Mesothelial cell of epicardium (in vitro differentiated cells): ENCODE measurements at regions not wholly inside any gene's neighbourhood (a gene's known extent, or its start where the extent isn't known, plus 50 kb on each side); places are given as distances from the start of the nearest gene placed in this dataset.
"Not testable (repeated sequence)": the region's sequence is repeated elsewhere in the genome, so short reads cannot be mapped to it uniquely, and the experiment has no call there.

Experiments used
- DNase-seq, 2 experiments: peaks; one replicate each; pipeline ENCODE4 v3.0.0; 2021; ENCODE audit warnings: low spot score in 2 of 2; ENCODE audit not compliant: unreplicated experiment in 2 of 2
- H3K27ac Mint-ChIP-seq: 2 replicates; pipeline ENCODE4 v1.8.0; 2021; ENCODE audit warnings: mixed read lengths
- H3K27me3 Mint-ChIP-seq: 2 replicates; pipeline ENCODE4 v1.8.0; 2021; ENCODE audit warnings: low read depth, mixed read lengths
- H3K36me3 Mint-ChIP-seq: 2 replicates; pipeline ENCODE4 v1.8.0; 2021; ENCODE audit warnings: mixed read lengths
- H3K4me1 Mint-ChIP-seq: 2 replicates; pipeline ENCODE4 v1.8.0; 2021; ENCODE audit warnings: mixed read lengths
- H3K4me3 Mint-ChIP-seq: 2 replicates; pipeline ENCODE4 v1.8.0; 2021; ENCODE audit warnings: mild to moderate bottlenecking, moderate library complexity, mixed read lengths
- H3K9me3 Mint-ChIP-seq: 2 replicates; pipeline ENCODE4 v1.8.0; 2021; ENCODE audit warnings: mixed read lengths
- CTCF ChIP-seq: fragments of 200-600 bp; sonication (generic); IDR thresholded peaks from one replicate; pipeline ENCODE4 v1.5.0; 2021; ENCODE audit warnings: antibody characterized with exemption; ENCODE audit not compliant: unreplicated experiment

- Mint-ChIP-seq H3K9me3 (peaks cover 7% of the 10 kb centered on the region), H3K4me1 (no peaks in the 10 kb centered on the region), H3K36me3 (no peaks in the 10 kb centered on the region), H3K27me3 (peaks cover 14% of the 10 kb centered on the region), H3K4me3 (no peak overlapping the region), H3K27ac (no peak overlapping the region)
- no peak for DNase-seq
- no peak for TF ChIP-seq CTCF
These were observed 72.7 kb upstream of the NALF2 start for GRCh38 chrX:69431420-69431819.

GRCh38 chrX:69430785-69431184, 73.3 kb upstream of the NALF2 start:
- no peaks in the 10 kb centered on the region for H3K36me3 Mint-ChIP-seq
- DNase-seq, result no peak
- no peak overlapping the region for H3K27ac Mint-ChIP-seq
- H3K9me3 Mint-ChIP-seq, result peaks cover 7% of the 10 kb centered on the region
- no peak overlapping the region for H3K4me3 Mint-ChIP-seq
- H3K4me1 Mint-ChIP-seq, result no peaks in the 10 kb centered on the region
- TF ChIP-seq CTCF, result no peak
- H3K27me3 Mint-ChIP-seq, result peaks cover 14% of the 10 kb centered on the region

GRCh38 chrX:69429339-69430015, 74.6 kb upstream of the NALF2 start:
- Mint-ChIP-seq H3K4me1 (no peaks in the 10 kb centered on the region), H3K27ac (no peak overlapping the region), H3K36me3 (no peaks in the 10 kb centered on the region), H3K4me3 (no peak overlapping the region), H3K9me3 (peaks cover 7% of the 10 kb centered on the region), H3K27me3 (peaks cover 14% of the 10 kb centered on the region)
- DNase-seq, result no peak
- no peak for TF ChIP-seq CTCF

GRCh38 chrX:69428216-69428615, 75.9 kb upstream of the NALF2 start:
- Mint-ChIP-seq H3K4me3 (no peak overlapping the region), H3K36me3 (no peaks in the 10 kb centered on the region), H3K9me3 (peaks cover 7% of the 10 kb centered on the region), H3K27me3 (peaks cover 14% of the 10 kb centered on the region), H3K27ac (no peak overlapping the region), H3K4me1 (no peaks in the 10 kb centered on the region)
- TF ChIP-seq CTCF, result no peak
- no peak for DNase-seq

- Mint-ChIP-seq H3K27ac (no peak overlapping the region), H3K27me3 (peaks cover 14% of the 10 kb centered on the region), H3K4me3 (no peak overlapping the region), H3K9me3 (peaks cover 9% of the 10 kb centered on the region), H3K4me1 (no peaks in the 10 kb centered on the region), H3K36me3 (no peaks in the 10 kb centered on the region)
- TF ChIP-seq CTCF, result no peak
- DNase-seq, result no peak
These were observed 79.2 kb upstream of the NALF2 start for GRCh38 chrX:69424910-69425309.

- H3K4me1 Mint-ChIP-seq, result no peaks in the 10 kb centered on the region
These were observed 80.0 kb upstream of the NALF2 start for GRCh38 chrX:69424161-69424560.

GRCh38 chrX:69422208-69422607, 81.9 kb upstream of the NALF2 start:
- H3K9me3 Mint-ChIP-seq, result peaks cover 21% of the 10 kb centered on the region
- H3K4me3 Mint-ChIP-seq, H3K27me3 Mint-ChIP-seq, H3K27ac Mint-ChIP-seq, H3K4me1 Mint-ChIP-seq, DNase-seq, H3K36me3 Mint-ChIP-seq: not testable (repeated sequence)

More at GRCh38 chrX:69424161-69424560, 80.0 kb upstream of the NALF2 start:
- Mint-ChIP-seq H3K27ac (no peak overlapping the region), H3K27me3 (peaks cover 14% of the 10 kb centered on the region), H3K4me3 (no peak overlapping the region), H3K9me3 (peaks cover 16% of the 10 kb centered on the region), H3K36me3 (no peaks in the 10 kb centered on the region)
- DNase-seq, result no peak
- no peak for TF ChIP-seq CTCF
